ENCODE measurements at regions not wholly inside any gene's neighbourhood (a gene's known extent, or its start where the extent isn't known, plus 50 kb on each side); places are given as distances from the start of the nearest gene placed in this dataset.

DNA sequence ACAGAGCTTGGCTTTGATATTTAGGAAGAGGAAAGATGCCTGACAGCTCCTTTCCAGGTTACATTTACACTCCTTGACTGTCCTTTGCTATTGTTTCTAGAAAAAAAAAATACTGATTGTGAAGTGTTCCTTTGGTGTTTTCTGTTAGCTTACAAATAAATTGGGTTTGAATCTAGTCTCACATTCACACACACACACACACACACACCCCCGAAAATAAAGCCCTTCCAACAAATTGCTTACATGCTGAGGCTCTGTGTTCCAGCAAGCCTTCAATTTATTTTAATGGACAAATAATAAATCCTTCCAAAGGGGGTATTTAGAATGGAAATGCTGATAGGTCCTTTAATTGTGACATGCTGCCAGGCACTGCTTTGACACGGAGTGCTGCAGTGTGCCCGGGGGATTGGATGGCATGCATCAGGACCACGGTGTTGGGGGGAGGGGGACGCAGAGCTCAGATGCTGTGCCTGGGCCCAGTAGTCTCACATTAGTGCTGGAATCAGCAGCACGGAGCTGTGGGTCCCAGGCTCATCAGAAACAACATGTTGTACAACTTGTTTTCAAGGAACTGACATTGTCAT, 199.9 kb downstream of the CD83 start:
- DNase-seq: no peak
- peaks cover 0 to 3% (median 0%) of the 10 kb centered on the region in 4 donors for H3K4me1 ChIP-seq
- no peak overlapping the region for H3K4me3 ChIP-seq
- no peaks in the 10 kb centered on the region for H3K36me3 ChIP-seq
- no peak overlapping the region for H3K27ac ChIP-seq
- intact Hi-C loops (cut with DNase I): no loop called here
- no peaks in the 10 kb centered on the region for H3K9me3 ChIP-seq
- TF ChIP-seq POLR2A (IDR thresholded peaks at IDR 0.05): no peak
- WGBS, 2 donors: 79 to 88% methylated on average over 6 of the region's 6 CpGs
- H3K27me3 ChIP-seq: no peaks in the 10 kb centered on the region

DNA sequence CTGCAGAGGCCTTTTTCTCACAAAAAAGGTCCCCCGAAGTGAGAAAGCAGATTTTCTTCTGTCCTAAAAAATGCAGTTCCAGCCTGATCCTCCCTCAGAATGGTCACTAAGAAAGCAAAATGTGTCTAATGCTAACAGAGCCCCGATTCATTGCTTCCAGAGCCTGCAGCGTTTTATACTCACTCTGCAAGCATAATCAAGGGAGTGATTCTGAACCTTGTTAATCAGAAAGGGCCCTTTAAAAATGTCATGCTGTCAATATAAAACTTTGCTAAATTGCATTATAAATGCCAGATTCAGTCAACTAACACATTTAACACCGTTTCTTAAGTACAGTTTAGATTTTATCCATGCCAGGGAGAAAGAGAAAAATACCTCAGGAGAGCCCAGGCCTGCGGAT, 202.8 kb downstream of the CD83 start:
- Histone ChIP-seq H3K4me3 (no peak overlapping the region), H3K27ac (no peak overlapping the region), H3K27me3 (no peaks in the 10 kb centered on the region), H3K4me1 (peaks cover 0 to 3% (median 0%) of the 10 kb centered on the region in 4 donors), H3K36me3 (no peaks in the 10 kb centered on the region), H3K9me3 (no peaks in the 10 kb centered on the region)
- DNase-seq: no peak
- TF ChIP-seq POLR2AphosphoS5 (IDR thresholded peaks at IDR 0.05) (no peak), POLR2A (IDR thresholded peaks at IDR 0.05) (no peak), EP300 (IDR thresholded peaks at IDR 0.05) (no peak)
- TF ChIP-seq, protein P1, sequence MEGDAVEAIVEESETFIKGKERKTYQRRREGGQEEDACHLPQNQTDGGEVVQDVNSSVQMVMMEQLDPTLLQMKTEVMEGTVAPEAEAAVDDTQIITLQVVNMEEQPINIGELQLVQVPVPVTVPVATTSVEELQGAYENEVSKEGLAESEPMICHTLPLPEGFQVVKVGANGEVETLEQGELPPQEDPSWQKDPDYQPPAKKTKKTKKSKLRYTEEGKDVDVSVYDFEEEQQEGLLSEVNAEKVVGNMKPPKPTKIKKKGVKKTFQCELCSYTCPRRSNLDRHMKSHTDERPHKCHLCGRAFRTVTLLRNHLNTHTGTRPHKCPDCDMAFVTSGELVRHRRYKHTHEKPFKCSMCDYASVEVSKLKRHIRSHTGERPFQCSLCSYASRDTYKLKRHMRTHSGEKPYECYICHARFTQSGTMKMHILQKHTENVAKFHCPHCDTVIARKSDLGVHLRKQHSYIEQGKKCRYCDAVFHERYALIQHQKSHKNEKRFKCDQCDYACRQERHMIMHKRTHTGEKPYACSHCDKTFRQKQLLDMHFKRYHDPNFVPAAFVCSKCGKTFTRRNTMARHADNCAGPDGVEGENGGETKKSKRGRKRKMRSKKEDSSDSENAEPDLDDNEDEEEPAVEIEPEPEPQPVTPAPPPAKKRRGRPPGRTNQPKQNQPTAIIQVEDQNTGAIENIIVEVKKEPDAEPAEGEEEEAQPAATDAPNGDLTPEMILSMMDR (IDR thresholded peaks at IDR 0.05): no peak
- intact Hi-C loops (cut with DNase I): no loop called here
- WGBS, 2 donors: 71 to 84% methylated on average over 5 of the region's 5 CpGs

DNA sequence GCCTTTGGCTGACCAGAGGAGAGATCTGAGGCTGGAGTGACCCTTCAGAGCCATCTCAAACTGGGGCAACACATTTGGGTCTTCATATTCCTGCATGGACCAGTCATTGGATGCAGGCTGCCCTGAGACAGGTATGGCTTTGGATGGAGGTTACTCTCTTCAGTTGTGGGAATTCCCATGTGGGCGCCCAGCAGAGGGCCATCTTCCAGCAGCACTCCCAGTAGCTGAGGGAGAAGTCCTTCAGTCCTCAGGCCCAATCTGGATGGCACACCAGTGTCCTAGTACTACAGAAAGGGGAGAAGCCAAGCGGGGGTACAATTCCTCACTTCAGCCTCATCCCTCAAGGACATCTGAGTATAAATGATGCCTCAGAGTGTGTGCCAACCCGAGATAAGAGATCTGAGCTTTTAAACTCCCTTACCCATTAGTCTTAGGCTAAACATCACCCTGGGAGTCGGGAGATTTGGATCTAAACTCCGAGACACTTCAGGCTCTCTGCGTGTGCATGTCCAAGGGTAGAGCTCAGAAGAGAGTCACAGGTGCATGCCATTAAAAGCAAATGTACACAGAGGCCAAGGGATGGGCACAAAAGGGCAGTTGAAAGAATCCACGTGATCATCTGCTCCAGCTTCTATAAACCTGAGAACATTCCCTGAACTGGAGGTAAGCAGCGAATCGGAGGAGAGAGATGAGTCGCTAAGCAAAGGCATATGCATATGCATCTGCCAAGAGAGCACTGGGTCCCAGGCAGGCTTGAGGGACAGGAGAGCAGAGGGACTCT, 204.6 kb downstream of the CD83 start:
- DNase-seq: no peak
- H3K4me1 ChIP-seq: no peaks in the 10 kb centered on the region
- H3K27me3 ChIP-seq: no peaks in the 10 kb centered on the region
- H3K36me3 ChIP-seq: no peaks in the 10 kb centered on the region
- TF ChIP-seq EP300 (IDR thresholded peaks at IDR 0.05) (no peak), POLR2AphosphoS5 (IDR thresholded peaks at IDR 0.05) (no peak), POLR2A (IDR thresholded peaks at IDR 0.05) (no peak)
- TF ChIP-seq, protein P1 (IDR thresholded peaks at IDR 0.05): no peak
- no peaks in the 10 kb centered on the region for H3K9me3 ChIP-seq
- intact Hi-C loops (cut with DNase I): no loop called here
- H3K27ac ChIP-seq: no peak overlapping the region
- H3K4me3 ChIP-seq: no peak overlapping the region
- WGBS, 2 donors: 35 to 76% methylated on average over 10 of the region's 10 CpGs

DNA sequence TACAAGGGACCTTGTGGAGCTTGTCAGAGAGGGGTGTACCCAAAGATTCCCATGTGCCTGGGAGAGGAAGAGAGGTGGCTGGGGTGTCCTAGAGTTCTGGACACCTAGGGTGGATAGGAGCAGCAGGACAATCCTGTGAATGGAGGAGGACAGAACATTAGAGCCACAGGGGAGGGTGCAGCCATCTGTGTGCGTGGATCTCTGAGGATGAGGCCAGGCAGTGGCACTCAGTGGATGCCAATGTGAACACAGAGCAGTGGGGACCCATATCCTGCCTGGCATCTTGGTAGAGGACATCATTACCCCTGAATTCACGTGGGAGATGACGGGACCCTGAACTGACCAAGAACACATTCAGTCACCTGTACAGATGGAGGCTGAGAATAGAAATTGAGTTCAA, 205.3 kb downstream of the CD83 start:
- WGBS, 2 donors: 95 to 97% methylated on average over 3 of the region's 3 CpGs

DNA sequence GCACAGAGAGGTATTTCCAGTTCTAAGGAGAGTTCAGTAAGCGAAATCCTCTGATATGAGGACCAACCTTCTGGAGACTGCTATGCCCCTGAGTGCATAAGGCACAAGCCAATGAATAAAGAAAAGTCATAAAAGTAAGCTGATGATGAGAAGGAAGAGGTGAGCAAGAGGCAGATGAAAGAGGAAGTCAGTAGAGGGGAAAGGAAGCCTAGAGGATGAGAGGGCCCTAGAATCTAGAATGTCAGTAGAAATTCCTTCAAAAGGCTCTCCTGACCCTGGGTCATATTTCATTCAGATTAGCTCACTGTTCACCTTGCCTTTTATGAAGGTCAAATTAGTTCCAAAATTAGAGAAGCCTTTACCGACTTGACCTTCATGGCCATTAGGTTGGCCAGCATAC, 209.2 kb downstream of the CD83 start:
- 86 to 94% methylated on average over 2 of the region's 2 CpGs for WGBS, 2 donors
- H3K27ac ChIP-seq: no peak overlapping the region
- no peaks in the 10 kb centered on the region for H3K27me3 ChIP-seq
- no peaks in the 10 kb centered on the region for H3K4me1 ChIP-seq
- H3K4me3 ChIP-seq: no peak overlapping the region
- TF ChIP-seq POLR2A (IDR thresholded peaks at IDR 0.05) (no peak), EP300 (IDR thresholded peaks at IDR 0.05) (no peak), POLR2AphosphoS5 (IDR thresholded peaks at IDR 0.05) (no peak)
- TF ChIP-seq, protein P1 (IDR thresholded peaks at IDR 0.05): no peak
- intact Hi-C loops (cut with DNase I): no loop called here
- H3K9me3 ChIP-seq: no peaks in the 10 kb centered on the region
- H3K36me3 ChIP-seq: no peaks in the 10 kb centered on the region
- no peak for DNase-seq

More for the DNA sequence above, 205.3 kb downstream of the CD83 start:
- Histone ChIP-seq H3K4me1 (no peaks in the 10 kb centered on the region), H3K27ac (no peak overlapping the region), H3K27me3 (no peaks in the 10 kb centered on the region), H3K4me3 (no peak overlapping the region), H3K36me3 (no peaks in the 10 kb centered on the region), H3K9me3 (no peaks in the 10 kb centered on the region)
- no peak for DNase-seq
- TF ChIP-seq EP300 (IDR thresholded peaks at IDR 0.05) (no peak), POLR2AphosphoS5 (IDR thresholded peaks at IDR 0.05) (no peak), POLR2A (IDR thresholded peaks at IDR 0.05) (no peak)
- TF ChIP-seq, protein P1 (IDR thresholded peaks at IDR 0.05): no peak
- intact Hi-C loops (cut with DNase I): no loop called here

All from sigmoid colon (tissue), 6 donors.